Colonic mucosa (tissue), 4 donors: ENCODE measurements at regions not wholly inside any gene's neighbourhood (a gene's known extent, or its start where the extent isn't known, plus 50 kb on each side); places are given as distances from the start of the nearest gene placed in this dataset.

ENCODE experiments used
- DNase-seq: peaks from one replicate; pipeline ENCODE4 v3.0.0-alpha.2; 2020
- H3K27ac ChIP-seq: fragments of 200-600 bp; one replicate; pipeline ENCODE4 v1.8.0; 2021
- H3K27me3 ChIP-seq: fragments of 200-600 bp; one replicate; pipeline ENCODE4 v1.8.0; 2021
- H3K36me3 ChIP-seq: fragments of 200-600 bp; one replicate; pipeline ENCODE4 v1.8.0; 2021
- H3K4me1 ChIP-seq: fragments of 200-600 bp; one replicate; pipeline ENCODE4 v1.8.0; 2021; ENCODE audit warnings: mild to moderate bottlenecking
- H3K4me3 ChIP-seq: fragments of 200-600 bp; one replicate; pipeline ENCODE4 v1.8.0; 2021
- H3K9ac ChIP-seq, 2 donors: one replicate each; pipeline ENCODE4 v1.7.0; 2013; ENCODE audit warnings: control low read depth in 2 of 2, low read depth in 2 of 2, low read length in 2 of 2
- H3K9me3 ChIP-seq: fragments of 200-600 bp; one replicate; pipeline ENCODE4 v1.8.0; 2021
- CTCF ChIP-seq: fragments of 200-600 bp; IDR thresholded peaks from one replicate; pipeline ENCODE4 v1.8.0; 2022; ENCODE audit warnings: antibody characterized with exemption, mild to moderate bottlenecking
- intact Hi-C: fragments of 100-400 bp; cut with DNase I; formaldehyde crosslinking; loops from one replicate; pipeline ENCODE4 v1.14.1; 2022
- donor health status: healthy.
- donor health status: DM: no; HTN: no; CAD: no.
- donor health status: DM: no; HTN: no; CAD: no.

DNA sequence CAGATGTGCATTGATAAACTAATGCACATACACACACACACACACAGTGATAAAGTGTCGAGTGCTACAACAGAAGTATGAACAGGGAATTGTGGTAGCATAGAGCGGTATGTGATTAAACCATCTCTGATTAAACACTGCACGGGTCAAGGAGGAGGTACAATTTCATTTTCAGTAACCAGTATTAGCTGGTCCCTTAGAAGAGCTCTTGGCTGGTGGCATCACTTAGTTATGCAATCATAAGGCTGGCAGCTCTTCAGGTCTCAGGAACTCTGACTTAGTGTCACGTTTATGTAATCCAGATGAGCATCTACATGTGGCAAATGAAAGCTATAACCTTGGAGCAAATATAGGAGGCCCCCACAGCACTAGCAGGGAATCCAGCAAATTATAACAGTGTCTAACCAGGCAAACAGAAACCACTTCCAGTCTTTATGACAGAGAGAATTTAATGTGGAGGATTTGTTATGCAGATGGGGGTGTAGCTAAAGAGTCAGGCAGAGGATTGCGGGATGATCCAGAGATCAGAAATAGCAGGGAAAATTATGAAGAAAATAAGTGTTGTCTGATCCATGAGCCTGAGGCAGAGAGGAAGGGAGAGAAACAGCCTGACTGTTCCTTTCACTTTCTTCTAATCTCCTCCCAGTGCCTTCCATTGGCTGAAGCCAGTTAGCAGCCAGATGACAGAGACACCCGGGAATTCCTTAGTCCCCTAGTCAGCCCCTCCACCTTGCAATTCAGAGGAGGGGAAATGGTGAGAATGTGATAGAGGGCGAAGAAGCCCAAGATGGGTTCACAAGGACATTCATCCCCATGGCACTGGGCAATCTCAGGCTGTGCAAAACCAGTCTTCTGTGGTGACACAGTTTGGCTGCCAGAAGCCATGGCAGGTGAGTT, 533.1 kb upstream of the TENM4 start:
- no peak for TF ChIP-seq CTCF
- Histone ChIP-seq H3K9ac (no peak overlapping the region), H3K27me3 (no peaks in the 10 kb centered on the region), H3K36me3 (no peaks in the 10 kb centered on the region), H3K4me3 (no peak overlapping the region), H3K4me1 (no peaks in the 10 kb centered on the region), H3K9me3 (no peaks in the 10 kb centered on the region), H3K27ac (no peak overlapping the region)
- intact Hi-C loops, result no loop called here
- DNase-seq, result no peak

DNA sequence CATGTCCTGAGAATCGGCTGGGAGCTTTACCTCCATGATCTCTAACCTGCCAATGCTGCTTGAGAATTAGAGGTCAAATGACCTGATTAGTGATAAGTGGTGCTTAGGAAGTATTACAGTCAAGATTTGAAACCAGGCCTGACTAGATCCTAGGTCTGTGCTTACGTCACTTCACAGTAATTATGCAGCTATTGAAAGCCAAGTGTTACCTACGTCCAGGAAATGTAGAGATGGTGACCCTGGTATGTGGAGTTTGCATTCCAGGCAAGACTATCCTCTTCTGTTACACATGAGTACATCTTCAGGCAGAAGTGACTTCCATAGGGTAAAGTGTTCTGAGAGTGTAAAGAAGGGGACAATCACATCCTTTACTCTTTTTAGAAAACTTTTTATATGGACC, 530.4 kb upstream of the TENM4 start:
- intact Hi-C loops, result no loop called here
- Histone ChIP-seq H3K4me1 (no peaks in the 10 kb centered on the region), H3K27me3 (no peaks in the 10 kb centered on the region), H3K9ac (no peak overlapping the region), H3K27ac (no peak overlapping the region), H3K4me3 (no peak overlapping the region), H3K9me3 (no peaks in the 10 kb centered on the region), H3K36me3 (no peaks in the 10 kb centered on the region)
- DNase-seq, result no peak
- no peak for TF ChIP-seq CTCF

- DNase-seq, result no peak
- H3K9ac ChIP-seq, result no peak overlapping the region
- H3K27ac ChIP-seq, result no peak overlapping the region
- H3K4me3 ChIP-seq, result no peak overlapping the region
- no peak for TF ChIP-seq CTCF
- no peaks in the 10 kb centered on the region for H3K27me3 ChIP-seq
- intact Hi-C loops, result no loop called here
- no peaks in the 10 kb centered on the region for H3K4me1 ChIP-seq
- H3K9me3 ChIP-seq, result no peaks in the 10 kb centered on the region
- no peaks in the 10 kb centered on the region for H3K36me3 ChIP-seq
These were observed 525.8 kb upstream of the TENM4 start for GRCh38 chr11:79966592-79966991.

DNA sequence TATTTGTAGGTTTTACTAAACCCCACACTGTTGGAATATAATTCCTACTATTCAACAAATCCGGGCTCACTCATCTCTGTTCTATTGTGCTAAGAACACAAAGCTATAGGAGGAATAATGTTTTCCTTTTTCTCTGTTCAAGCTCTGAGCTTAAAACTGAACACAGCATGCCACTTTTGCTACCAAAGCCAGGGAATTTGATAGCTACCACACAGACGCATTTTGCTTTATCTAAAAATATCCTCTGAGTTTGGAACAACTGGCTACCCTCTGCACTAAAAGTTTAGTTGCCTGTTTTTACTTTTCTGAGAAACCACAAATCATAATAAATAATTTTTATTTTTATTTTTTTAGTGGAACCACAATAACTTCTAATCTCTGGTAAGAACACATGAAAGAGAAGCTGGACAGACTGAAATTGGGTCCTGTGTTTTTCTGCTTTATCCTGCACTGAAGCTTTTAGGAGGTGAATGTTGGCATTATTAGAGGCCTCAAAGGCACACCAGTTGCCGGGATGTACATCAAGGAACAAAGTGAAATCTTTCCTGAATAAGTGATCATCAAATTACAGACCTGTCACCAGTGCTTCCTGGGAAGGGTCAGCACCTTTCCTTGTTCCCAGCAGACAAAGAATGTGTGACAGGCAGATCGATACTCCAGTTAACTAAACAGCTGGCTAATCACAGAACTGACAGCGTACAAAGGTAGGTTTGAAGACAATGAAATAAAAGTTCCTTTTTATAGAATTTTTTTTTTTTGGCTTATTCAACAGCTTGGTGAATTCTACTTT, 523.2 kb upstream of the TENM4 start:
- Histone ChIP-seq H3K27ac (no peak overlapping the region), H3K27me3 (no peaks in the 10 kb centered on the region), H3K36me3 (no peaks in the 10 kb centered on the region), H3K4me1 (no peaks in the 10 kb centered on the region), H3K4me3 (no peak overlapping the region), H3K9ac (no peak overlapping the region), H3K9me3 (no peaks in the 10 kb centered on the region)
- intact Hi-C loops, result no loop called here
- no peak for TF ChIP-seq CTCF
- DNase-seq, result no peak

DNA sequence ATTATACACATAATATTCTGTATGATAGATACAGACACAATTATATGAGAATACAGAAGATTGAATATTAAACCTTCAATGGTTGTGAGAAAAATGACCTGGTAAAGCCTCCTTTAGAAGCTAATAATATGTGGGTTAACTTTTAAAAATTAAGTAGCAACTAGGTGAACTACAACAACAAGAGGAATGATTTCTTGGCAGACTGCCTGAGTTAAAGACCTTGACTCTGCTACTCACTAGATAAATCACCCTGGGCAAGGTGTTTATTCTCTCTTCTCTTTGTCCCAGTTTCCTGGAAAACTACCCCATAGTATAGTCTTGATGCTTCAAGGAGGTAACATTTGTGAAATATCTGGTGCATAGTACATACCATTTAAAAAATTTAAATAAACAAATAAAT, 519.6 kb upstream of the TENM4 start:
- TF ChIP-seq CTCF, result no peak
- Histone ChIP-seq H3K4me1 (no peaks in the 10 kb centered on the region), H3K9me3 (no peaks in the 10 kb centered on the region), H3K27me3 (no peaks in the 10 kb centered on the region), H3K9ac (no peak overlapping the region), H3K27ac (no peak overlapping the region), H3K4me3 (no peak overlapping the region), H3K36me3 (no peaks in the 10 kb centered on the region)
- DNase-seq, result no peak
- intact Hi-C loops, result no loop called here
